H7 (cell line): ENCODE measurements at regions not wholly inside any gene's neighbourhood (a gene's known extent, or its start where the extent isn't known, plus 50 kb on each side); places are given as distances from the start of the nearest gene placed in this dataset.
"Not testable (repeated sequence)": the region's sequence is repeated elsewhere in the genome, so short reads cannot be mapped to it uniquely, and the experiment has no call there.

Experiments used
- DNase-seq: peaks from one replicate; pipeline ENCODE4 v3.0.0; 2012
- H3K27me3 ChIP-seq: 2 replicates; pipeline ENCODE4 v1.6.0; 2011; ENCODE audit warnings: mild to moderate bottlenecking, low read length; ENCODE audit not compliant: control insufficient read depth, insufficient read depth
- H3K36me3 ChIP-seq: replicated peaks from 2 replicates; pipeline ENCODE4 v1.5.1; 2011; ENCODE audit warnings: low read length; ENCODE audit not compliant: control insufficient read depth, insufficient read depth
- H3K4me3 ChIP-seq: 2 replicates; pipeline ENCODE4 v1.5.1; 2011; ENCODE audit warnings: low read depth, mild to moderate bottlenecking, control low read depth, low read length, moderate library complexity; ENCODE audit not compliant: insufficient read depth

DNA sequence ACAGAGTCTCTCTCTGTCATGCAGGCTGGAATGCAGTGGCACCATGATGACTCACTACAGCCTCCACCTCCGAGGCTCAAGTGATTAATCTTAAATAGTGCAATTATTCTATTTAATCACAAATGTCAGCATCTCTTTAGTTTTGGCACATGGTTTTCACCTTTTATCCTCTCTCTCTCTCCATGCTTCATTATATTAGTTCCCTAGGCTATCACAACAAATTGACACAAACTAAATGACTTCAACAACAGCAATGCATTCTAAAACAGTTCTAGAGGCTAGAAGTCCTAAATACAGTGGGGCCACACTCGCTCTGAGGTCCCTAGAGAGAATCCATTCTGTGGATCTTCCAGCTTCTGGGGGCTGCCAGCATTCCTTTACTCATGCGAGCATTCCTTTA is 178.2 kb upstream of the ZNG1F start:
- not testable (repeated sequence) for H3K4me3 ChIP-seq, H3K36me3 ChIP-seq, DNase-seq, H3K27me3 ChIP-seq

DNA sequence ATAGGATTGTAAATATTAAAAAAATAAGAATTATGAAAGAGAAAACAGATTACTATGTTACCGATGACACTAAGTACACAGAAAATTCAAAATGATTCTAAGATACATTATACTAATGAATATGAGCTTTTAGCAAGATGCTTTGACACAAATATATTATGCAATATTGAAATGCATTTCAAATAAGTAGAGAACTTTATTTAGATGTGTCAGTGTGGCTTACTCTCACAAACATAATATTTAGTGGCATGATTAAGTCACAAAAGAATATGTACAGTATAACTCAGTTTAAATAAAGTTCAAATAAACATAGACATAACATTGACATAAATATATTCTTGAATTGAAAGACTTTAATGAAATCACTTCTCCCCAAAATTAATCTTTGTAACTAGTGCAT is 172.7 kb upstream of the ZNG1F start:
- H3K36me3 ChIP-seq, H3K4me3 ChIP-seq, H3K27me3 ChIP-seq, DNase-seq: not testable (repeated sequence)

DNA sequence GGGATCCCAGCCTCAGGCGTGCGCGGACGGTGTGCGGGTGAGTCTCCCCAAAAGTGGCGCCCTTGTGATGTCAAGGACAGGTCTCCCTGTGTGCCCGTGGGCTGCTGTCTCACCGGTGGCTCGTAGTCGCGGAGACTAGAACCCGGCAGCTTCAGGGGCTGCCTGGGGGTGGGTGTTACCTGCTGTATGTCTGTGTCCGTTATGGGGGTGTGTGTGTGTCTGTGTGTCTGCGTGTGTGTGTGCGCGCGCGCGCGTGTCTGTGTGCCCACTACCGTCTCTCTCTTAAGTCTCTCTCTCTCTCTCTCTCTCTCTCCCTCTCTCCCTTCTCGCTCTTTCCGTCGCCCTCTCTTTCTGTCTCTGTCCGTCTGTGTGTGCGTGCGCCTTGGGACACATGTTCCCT is 170.0 kb upstream of the ZNG1F start:
- H3K4me3 ChIP-seq = peak overlapping the region; percentile 54
- not testable (repeated sequence) for H3K36me3 ChIP-seq, DNase-seq, H3K27me3 ChIP-seq

DNA sequence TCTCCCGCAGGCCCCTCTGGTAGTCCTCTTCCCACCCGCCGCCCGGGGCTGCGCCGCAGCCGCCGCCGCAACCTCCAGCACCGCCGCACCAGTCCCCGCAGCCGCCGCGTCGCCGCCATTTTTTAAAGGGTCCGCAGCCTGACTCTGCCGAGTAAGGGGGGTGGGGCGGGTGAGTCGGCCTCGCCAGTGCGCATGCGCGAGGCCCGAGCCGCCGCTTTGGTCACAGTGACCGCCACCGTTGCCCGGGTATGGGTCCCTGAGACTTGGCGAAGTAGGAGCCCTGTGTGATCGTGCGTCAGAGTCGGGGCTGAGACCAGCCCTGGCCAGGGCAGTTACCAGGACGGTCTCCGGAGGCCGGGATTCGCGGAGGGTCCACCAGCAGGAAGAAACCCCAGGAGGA is 169.6 kb upstream of the ZNG1F start:
- peak overlapping the region; percentile 54 for H3K4me3 ChIP-seq
- not testable (repeated sequence) for H3K27me3 ChIP-seq, DNase-seq, H3K36me3 ChIP-seq

DNA sequence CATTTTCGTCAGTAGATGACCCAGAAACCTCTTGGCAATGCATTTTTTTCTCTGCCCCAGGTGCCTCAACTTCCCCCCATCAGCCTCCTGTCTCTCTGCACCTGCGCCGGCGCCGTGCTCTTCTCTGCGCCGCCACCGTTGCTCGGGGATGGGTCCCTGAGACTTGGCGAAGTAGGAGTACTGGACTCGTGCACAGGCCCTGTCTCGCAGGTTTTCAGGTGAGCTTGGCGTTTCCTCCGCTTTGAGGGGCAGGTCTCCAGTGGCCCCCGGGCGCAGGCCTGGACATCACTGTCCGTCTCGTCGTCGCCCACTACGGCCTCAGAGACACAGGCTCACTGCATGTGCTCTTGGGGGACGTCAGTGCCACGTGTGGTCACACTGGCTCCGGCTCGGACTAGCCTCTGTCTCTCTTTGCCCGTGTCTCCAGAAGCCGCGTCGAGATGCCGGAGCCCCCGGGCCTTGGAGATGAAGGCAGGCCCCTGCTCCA is 168.8 kb upstream of the ZNG1F start:
- H3K36me3 ChIP-seq, DNase-seq, H3K27me3 ChIP-seq, H3K4me3 ChIP-seq: not testable (repeated sequence)

DNA sequence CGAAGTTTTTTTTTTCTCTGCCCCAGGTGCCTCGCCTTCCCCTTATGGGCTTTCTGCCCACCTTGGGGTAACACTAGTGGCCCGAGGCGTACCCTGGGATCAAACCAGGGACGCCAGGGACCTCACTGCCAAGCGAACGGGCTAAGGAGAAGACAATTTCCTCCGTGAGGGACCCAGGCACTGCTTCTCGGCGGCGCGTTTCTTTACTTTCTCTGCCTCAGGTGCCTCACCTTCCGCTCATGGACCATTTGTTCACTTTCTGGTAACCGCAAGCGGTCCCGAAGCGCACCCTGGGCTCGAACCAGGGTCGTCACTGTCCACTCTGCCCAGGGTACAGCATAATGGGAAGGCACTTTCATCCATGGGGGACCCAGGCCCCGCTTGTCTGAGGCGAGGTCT is 168.2 kb upstream of the ZNG1F start:
- not testable (repeated sequence) for H3K27me3 ChIP-seq, H3K4me3 ChIP-seq, H3K36me3 ChIP-seq, DNase-seq

DNA sequence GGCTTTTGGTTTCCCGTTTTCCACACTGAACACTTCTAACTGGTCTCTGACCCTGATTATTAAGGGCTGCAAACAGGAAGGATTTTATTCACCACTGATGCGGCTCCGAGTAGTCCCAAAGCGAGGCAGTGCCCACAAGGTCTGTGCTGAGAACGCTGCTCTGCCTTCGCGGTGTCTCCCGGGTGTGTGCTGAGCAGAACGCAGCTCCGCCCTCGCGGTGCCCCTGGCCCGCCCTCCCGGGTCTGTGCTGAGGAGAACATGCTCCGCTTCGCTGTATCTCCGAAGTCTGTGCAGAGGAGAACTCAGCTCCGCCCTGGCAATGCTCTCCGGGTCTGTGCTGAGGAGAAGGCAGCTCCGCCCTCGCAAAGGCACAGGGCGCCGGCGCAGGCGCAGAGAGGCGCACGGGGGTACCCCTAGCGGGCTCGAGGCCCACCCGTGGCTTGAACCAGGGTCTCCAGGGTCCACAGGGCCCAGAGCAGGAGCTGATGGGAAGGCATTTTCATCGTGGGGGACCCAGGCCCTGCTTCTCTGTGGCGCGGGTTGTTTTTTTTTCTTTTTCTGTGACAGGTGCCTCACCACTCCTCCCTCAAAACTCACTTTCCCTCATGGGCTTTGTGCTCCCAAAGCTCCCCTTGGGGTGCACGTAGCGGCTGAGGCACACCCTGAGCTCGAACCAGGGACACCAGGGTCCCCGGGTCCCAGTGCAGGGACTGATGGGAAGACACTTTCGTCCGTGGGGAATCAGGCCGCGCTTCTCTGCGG is 167.7 kb upstream of the ZNG1F start:
- H3K27me3 ChIP-seq, DNase-seq, H3K36me3 ChIP-seq, H3K4me3 ChIP-seq: not testable (repeated sequence)

DNA sequence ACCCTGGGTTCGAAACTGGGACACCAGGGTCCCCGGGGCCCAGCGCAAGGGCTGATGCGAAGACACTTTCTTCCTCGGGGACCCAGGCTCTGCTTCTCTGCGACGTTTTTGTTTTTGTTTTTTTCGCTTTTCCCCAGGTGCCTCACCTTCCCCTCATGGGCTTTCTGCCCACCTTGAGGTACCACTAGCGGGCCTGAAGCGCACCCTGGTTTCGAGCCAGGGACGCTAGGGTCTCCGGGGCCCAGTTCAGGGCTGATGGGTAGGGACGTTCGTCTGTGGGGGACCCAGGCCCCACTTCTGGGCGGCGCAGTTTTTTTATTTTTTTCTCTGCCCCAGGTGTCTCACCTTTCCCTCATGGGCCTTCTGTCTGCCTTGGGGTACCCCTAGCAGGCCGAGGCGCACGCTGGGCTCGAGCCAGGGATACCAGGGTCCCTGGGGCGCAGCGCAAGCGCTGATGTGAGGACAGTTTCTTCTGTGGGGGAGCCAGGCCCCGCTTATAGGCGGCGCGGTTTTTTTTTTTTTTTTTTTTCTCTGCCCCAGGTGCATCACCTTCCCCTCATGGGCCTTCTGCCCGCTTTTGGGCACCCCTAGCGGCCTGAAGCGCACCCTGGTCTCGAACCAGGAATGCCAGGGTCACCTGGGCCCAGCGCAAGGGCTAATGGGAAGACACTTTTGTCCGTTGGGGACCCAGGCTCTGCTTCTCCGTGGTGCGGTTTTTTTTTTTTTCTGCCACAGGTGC is 166.8 kb upstream of the ZNG1F start:
- not testable (repeated sequence) for H3K36me3 ChIP-seq, H3K27me3 ChIP-seq, H3K4me3 ChIP-seq, DNase-seq

DNA sequence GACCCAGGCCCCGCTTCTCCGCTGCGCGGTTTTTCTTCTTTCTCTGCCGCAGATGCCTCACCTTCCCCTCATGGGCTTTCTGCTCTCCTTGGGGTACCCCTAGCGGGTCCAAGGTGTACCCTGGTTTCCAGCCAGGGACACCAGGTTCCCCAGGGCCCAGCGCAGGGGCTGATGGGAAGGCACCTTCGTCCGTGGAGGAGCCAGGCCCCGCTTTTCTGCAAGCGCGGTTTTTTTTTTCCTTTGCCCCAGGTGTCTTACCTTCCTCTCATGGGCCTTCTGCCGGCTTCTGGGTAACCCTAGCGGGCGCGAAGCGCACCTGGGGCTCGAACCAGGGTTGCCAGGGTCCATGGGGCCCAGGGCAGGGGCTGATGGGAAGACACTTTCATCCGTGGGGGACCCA is 165.9 kb upstream of the ZNG1F start:
- not testable (repeated sequence) for DNase-seq, H3K36me3 ChIP-seq, H3K4me3 ChIP-seq, H3K27me3 ChIP-seq

DNA sequence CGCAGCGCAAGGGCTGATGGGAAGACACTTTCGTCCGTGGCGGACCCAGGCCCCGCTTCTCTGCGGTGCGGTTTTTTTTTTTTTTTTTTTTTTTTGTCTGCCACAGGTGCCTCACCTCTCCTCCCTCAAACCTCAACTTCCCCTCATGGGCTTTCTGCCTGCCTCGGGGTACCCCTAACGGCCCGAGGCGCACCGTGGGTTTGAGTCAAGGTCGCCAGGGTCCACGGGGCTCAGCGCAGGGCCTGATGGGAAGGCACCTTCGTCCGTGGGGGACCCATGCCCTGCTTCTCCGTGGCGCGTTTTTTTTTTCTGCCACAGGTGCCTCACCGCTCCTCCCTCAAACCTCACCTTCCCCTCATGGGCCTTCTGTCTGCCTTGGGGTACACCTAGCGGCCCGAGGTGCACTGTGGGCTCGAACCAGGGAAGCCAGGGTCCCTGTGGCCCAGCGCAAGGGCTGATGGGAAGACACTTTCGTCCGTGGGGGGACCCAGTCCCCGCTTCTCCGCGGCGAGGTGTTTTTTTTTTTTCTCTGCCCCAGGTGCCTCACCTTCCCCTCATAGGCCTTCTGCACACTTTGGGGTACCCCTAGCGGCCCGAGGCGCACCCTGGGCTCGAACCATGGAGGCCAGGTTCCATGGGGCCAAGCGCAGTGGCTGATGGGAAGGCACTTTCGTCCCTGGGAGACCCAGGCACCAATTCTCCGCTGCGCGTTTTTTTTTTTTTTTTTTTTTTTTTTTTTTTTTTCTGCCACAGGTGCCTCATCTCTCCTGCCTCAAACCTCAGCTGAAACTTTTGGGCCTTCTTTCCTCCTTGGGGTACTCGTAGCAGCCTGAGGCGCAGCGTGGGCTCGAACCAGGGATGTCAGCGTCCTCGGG is 165.2 kb upstream of the ZNG1F start:
- H3K27me3 ChIP-seq, DNase-seq, H3K36me3 ChIP-seq, H3K4me3 ChIP-seq: not testable (repeated sequence)

DNA sequence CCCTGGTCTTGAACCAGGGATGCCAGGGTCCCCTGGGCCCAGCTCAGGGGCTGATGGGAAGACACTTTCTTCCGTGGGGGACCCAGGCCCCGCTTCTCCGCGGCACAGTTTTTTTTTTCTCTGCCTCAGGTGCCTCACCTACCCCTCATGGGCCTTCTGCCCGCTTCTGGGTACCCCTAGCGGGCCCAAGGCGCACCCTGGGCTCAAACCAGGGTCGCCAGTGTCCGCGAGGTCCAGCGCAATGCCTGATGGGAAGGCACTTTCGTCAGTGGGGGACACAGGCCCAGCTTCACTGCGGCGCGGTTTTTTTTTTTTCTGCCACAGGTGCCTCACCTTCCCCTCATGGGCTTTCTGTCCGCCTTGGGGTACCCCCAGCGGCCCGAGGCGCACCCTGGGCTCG is 163.9 kb upstream of the ZNG1F start:
- not testable (repeated sequence) for H3K27me3 ChIP-seq, DNase-seq, H3K36me3 ChIP-seq, H3K4me3 ChIP-seq

DNA sequence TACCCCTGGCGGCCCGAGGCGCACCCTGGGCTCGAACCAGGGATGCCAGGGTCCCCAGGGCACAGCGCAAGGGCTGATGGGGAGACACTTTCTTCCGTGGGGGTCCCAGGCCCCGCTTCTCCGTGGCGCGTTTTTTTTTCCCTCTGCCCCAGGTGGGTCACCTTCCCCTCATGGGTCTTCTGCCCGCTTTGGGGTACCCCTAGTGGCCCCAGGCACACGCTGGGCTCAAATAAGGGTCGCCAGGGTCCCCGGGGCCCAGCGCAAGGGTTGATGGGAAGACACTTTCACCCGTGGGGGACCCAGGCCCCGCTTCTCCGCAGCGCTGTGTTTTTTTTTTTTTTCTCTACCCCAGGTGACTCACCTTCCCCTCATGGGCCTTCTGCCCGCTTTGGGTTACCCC is 163.3 kb upstream of the ZNG1F start:
- H3K36me3 ChIP-seq, DNase-seq, H3K27me3 ChIP-seq, H3K4me3 ChIP-seq: not testable (repeated sequence)

DNA sequence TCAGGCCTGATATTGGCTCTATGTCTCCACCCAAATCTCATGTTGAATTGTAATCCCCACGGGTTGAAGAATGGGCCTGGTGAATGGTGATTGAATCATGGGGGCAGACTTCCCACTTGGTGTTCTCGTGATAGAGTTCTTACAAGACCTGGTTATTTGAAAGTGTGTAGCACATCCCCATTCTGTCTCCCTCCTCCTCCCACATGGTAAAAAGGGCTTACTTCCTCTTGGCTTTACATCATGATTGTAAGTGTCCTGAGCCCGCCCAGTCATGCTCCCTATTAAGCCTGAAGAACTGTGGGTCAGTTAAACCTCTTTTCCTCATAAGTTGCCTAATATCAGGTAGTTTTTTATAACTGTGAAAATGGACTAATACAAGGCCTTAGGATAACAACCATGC is 158.8 kb upstream of the ZNG1F start:
- not testable (repeated sequence) for H3K27me3 ChIP-seq, DNase-seq, H3K36me3 ChIP-seq, H3K4me3 ChIP-seq

DNA sequence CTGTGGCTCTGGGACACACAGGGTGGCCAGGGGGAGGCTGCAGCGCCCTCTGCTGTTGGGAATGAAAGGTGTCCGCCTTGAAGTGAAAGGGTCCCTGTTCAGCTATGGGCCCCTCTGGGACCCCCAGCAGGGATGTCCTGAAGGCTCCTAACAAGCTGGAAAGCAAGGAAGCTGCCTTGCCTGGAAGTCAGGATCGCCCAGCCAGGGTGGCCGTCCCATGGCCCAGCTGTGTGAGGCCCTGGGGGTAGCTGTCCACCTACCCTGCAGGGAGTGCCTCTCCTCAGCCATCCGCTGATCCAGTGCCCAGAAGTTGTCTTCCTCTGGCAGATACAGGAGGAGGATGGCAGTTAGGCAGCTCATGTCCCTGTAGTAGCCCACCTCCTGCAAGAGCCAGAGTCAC is 143.4 kb upstream of the ZNG1F start:
- not testable (repeated sequence) for H3K4me3 ChIP-seq, DNase-seq, H3K27me3 ChIP-seq, H3K36me3 ChIP-seq

DNA sequence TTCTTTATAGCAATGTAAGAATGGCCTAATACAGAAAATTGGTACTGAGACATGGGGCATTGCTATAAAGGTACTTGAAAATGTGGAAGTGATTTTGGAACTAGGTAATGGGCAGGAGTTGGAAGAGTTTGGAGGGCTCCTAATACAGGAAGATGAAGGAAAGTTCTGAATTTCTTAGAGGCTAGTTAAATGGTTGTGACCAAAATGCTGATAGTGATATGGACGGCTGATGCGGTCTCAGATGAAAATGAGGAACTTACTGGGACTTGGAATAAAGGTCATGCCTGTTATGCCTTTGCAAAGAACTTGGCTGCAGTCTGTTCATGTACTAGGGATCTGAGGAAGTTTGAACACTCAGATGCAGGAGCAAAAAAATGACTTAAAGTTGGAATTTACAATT is 132.2 kb upstream of the ZNG1F start:
- H3K36me3 ChIP-seq, H3K4me3 ChIP-seq, DNase-seq, H3K27me3 ChIP-seq: not testable (repeated sequence)
